Esophagus muscularis mucosa (tissue), 4 donors: ENCODE measurements at regions not wholly inside any gene's neighbourhood (a gene's known extent, or its start where the extent isn't known, plus 50 kb on each side); places are given as distances from the start of the nearest gene placed in this dataset.
A peak's percentile ranks its signal among the peaks of the same experiment; 100 is the strongest.

Source experiments
- DNase-seq: peaks from one replicate; pipeline ENCODE4 v3.0.0-alpha.2; 2017; ENCODE audit errors: extremely low spot score
- H3K27ac ChIP-seq, 4 donors: fragments of 200-600 bp; sonication (generic); replicated peaks in 1 of 4; 1 replicate in 3 of 4; 2 replicates in 1 of 4; pipeline ENCODE4 v1.5.1; 2016 to 2019; ENCODE audit warnings: mild to moderate bottlenecking in 1 of 4
- H3K27me3 ChIP-seq, 4 donors: fragments of 200-600 bp; sonication (generic); one replicate each; pipeline versions ENCODE4 v1.5.1 to v1.6.0; 2016 to 2019
- H3K36me3 ChIP-seq, 4 donors: fragments of 200-600 bp; sonication (generic); one replicate each; pipeline ENCODE4 v1.5.1; 2016 to 2019
- H3K4me1 ChIP-seq, 4 donors: fragments of 200-600 bp; sonication (generic); one replicate each; pipeline ENCODE4 v1.5.1; 2016 to 2019
- H3K4me3 ChIP-seq, 4 donors: fragments of 200-600 bp; sonication (generic); 1 replicate in 2 of 4; 2 replicates in 2 of 4; pipeline ENCODE4 v1.5.1; 2016 to 2019; ENCODE audit warnings: mild to moderate bottlenecking in 4 of 4, moderate library complexity in 1 of 4
- H3K9me3 ChIP-seq, 4 donors: fragments of 200-600 bp; sonication (generic); 1 replicate in 3 of 4; 2 replicates in 1 of 4; pipeline ENCODE4 v1.5.1; 2016 to 2019
- EP300 ChIP-seq: sonication (generic); formaldehyde crosslinking; IDR thresholded peaks from one replicate; pipeline ENCODE4 v1.6.1; 2017; ENCODE audit warnings: antibody characterized with exemption
- POLR2A ChIP-seq: fragments of 450-650 bp; IDR thresholded peaks from one replicate; pipeline ENCODE4 v1.6.1; 2017; ENCODE audit warnings: antibody characterized with exemption, moderate library complexity, mild to moderate bottlenecking, low read depth
- POLR2AphosphoS5 ChIP-seq, 2 donors: sonication (generic); formaldehyde crosslinking; IDR thresholded peaks; one replicate each; pipeline ENCODE4 v1.6.1; 2017; ENCODE audit warnings: antibody characterized with exemption in 2 of 2
- WGBS: methylation state at CpG from one replicate; pipeline ENCODE4 v1.1.5; 2018; 5-methylcytosine and 5-hydroxymethylcytosine counted together
- intact Hi-C: fragments of 100-400 bp; cut with DNase I; formaldehyde crosslinking; loops from one replicate; pipeline ENCODE4 v1.15.1; 2023
- TF ChIP-seq, protein P1 (sequence below), 3 experiments: fragments of 200-600 bp in 2 of 3; fragments of 450-650 bp in 1 of 3; sonication (generic) in 2 of 3; IDR thresholded peaks; one replicate each; pipeline ENCODE4 v1.5.1; 2017 to 2019; ENCODE audit warnings: antibody characterized with exemption in 3 of 3, mild to moderate bottlenecking in 2 of 3, moderate library complexity in 1 of 3

GRCh38 chr10:4649886-4650508 lies 176.0 kb upstream of the AKR1E2 start:
- intact Hi-C loops, result loop anchor here (5.0 to 10.0 kb wide), 5 partner anchors 138 to 1455 kb away; no protein-coding TSS in a partner anchor
- no peaks in the 10 kb centered on the region for H3K36me3 ChIP-seq

DNA sequence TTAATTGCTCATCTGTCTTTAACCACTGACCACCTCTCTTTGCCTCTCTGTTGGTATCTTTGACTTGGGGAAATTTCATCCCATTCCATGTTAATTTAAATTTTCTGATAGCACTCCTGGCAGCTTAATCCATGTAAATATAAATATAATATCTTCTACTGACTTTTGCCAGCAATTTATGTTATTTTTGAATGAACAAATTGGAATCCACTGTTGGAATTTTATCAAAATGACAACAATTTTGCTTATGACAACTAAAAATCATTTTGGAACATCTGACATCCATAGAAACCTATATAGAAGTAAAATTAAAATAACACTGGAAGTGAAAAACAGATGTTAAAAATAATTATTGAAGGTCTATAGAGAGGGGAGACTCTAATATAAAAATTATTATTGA lies 176.5 kb upstream of the AKR1E2 start:
- intact Hi-C loops, result loop anchor here (10.0 kb wide), 1 partner anchor 1175 kb away; no protein-coding TSS in a partner anchor
- TF ChIP-seq, protein P1, sequence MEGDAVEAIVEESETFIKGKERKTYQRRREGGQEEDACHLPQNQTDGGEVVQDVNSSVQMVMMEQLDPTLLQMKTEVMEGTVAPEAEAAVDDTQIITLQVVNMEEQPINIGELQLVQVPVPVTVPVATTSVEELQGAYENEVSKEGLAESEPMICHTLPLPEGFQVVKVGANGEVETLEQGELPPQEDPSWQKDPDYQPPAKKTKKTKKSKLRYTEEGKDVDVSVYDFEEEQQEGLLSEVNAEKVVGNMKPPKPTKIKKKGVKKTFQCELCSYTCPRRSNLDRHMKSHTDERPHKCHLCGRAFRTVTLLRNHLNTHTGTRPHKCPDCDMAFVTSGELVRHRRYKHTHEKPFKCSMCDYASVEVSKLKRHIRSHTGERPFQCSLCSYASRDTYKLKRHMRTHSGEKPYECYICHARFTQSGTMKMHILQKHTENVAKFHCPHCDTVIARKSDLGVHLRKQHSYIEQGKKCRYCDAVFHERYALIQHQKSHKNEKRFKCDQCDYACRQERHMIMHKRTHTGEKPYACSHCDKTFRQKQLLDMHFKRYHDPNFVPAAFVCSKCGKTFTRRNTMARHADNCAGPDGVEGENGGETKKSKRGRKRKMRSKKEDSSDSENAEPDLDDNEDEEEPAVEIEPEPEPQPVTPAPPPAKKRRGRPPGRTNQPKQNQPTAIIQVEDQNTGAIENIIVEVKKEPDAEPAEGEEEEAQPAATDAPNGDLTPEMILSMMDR (IDR thresholded peaks at IDR 0.05), result no peak
- TF ChIP-seq POLR2AphosphoS5 (IDR thresholded peaks at IDR 0.05) (no peak), POLR2A (no peak), EP300 (no peak)
- Histone ChIP-seq H3K27me3 (no peaks in the 10 kb centered on the region), H3K27ac (peak overlapping the region in 2 of 4 donors; percentile 36 to 71), H3K36me3 (no peaks in the 10 kb centered on the region), H3K4me1 (peaks cover 23 to 30% (median 25%) of the 10 kb centered on the region in 4 donors), H3K4me3 (no peak overlapping the region), H3K9me3 (no peaks in the 10 kb centered on the region)
- DNase-seq, result no peak

More at GRCh38 chr10:4649886-4650508, 176.0 kb upstream of the AKR1E2 start:
- Histone ChIP-seq H3K4me3 (no peak overlapping the region), H3K9me3 (no peaks in the 10 kb centered on the region), H3K4me1 (peaks cover 23 to 30% (median 26%) of the 10 kb centered on the region in 4 donors), H3K27ac (peak overlapping the region; percentile 36 to 71 (median 65)), H3K27me3 (no peaks in the 10 kb centered on the region)
- WGBS, result 30% methylated on average over 3 of the region's 3 CpGs
- no peak for DNase-seq
- TF ChIP-seq POLR2A, result no peak
- TF ChIP-seq EP300, result no peak
- TF ChIP-seq POLR2AphosphoS5 (IDR thresholded peaks at IDR 0.05), result no peak
- TF ChIP-seq, protein P1 (IDR thresholded peaks at IDR 0.05), result no peak

DNA sequence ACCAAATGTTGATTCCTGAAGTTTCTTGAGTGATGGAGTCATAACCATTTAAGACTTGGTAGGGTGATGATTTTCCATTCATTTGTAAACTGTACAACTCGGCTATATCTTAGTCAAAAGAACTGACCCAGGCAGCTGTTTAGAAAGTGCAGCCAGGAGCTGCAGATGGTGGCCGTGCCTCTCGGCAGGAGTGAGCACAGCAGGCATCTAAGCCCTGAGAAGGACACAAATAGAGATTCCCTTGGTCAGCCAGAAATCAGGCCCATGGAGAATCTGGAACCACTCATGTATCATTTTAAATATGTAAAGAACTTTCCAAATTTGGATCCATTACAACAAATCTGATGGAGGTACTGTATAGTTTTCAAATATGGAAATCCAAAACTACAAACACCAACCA lies 177.0 kb upstream of the AKR1E2 start:
- H3K27me3 ChIP-seq, result no peaks in the 10 kb centered on the region
- H3K27ac ChIP-seq, result peak overlapping the region in 1 of 4 donors; percentile 71
- intact Hi-C loops, result loop anchor here (10.0 kb wide), 1 partner anchor 1174 kb away; no protein-coding TSS in a partner anchor
- no peak for DNase-seq
- 95% methylated on average over 3 of the region's 3 CpGs for WGBS
- H3K4me3 ChIP-seq, result no peak overlapping the region
- H3K4me1 ChIP-seq, result peaks cover 23 to 30% (median 25%) of the 10 kb centered on the region in 4 donors
- no peak for TF ChIP-seq POLR2A
- no peak for TF ChIP-seq EP300
- no peak for TF ChIP-seq POLR2AphosphoS5 (IDR thresholded peaks at IDR 0.05)
- TF ChIP-seq, protein P1 (IDR thresholded peaks at IDR 0.05), result no peak
- no peaks in the 10 kb centered on the region for H3K36me3 ChIP-seq
- no peaks in the 10 kb centered on the region for H3K9me3 ChIP-seq

GRCh38 chr10:4647109-4647785 lies 178.8 kb upstream of the AKR1E2 start:
- H3K27ac ChIP-seq, result no peak overlapping the region
- peaks cover 23 to 35% (median 31%) of the 10 kb centered on the region in 4 donors for H3K4me1 ChIP-seq
- WGBS, result 72% methylated on average over 3 of the region's 3 CpGs
- no peaks in the 10 kb centered on the region for H3K36me3 ChIP-seq
- H3K4me3 ChIP-seq, result no peak overlapping the region
- no peaks in the 10 kb centered on the region for H3K27me3 ChIP-seq
- H3K9me3 ChIP-seq, result no peaks in the 10 kb centered on the region
- intact Hi-C loops, result loop anchor here (10.0 kb wide), 1 partner anchor 1172 kb away; no protein-coding TSS in a partner anchor
- no peak for DNase-seq
- TF ChIP-seq, protein P1 (IDR thresholded peaks at IDR 0.05), result no peak
- TF ChIP-seq EP300 (no peak), POLR2A (no peak), POLR2AphosphoS5 (IDR thresholded peaks at IDR 0.05) (no peak)
